DND-41 (cell line): ENCODE measurements at regions not wholly inside any gene's neighbourhood (a gene's known extent, or its start where the extent isn't known, plus 50 kb on each side); places are given as distances from the start of the nearest gene placed in this dataset.

Experiments
- ATAC-seq: fragments of 200-7000 bp; cut with Tn5 transposase; 3 replicates; pipeline ENCODE4 v1.9.1; 2021; ENCODE audit warnings: low read depth; ENCODE audit not compliant: insufficient read depth
- DNase-seq: peaks from one replicate; pipeline ENCODE4 v3.0.0-alpha.2; 2020
- H2AFZ ChIP-seq: 2 replicates; pipeline ENCODE4 v1.6.0; 2012; ENCODE audit warnings: low read depth, low read length
- H3K27ac ChIP-seq: 2 replicates; pipeline ENCODE4 v1.5.1; 2012; ENCODE audit warnings: low read length, inconsistent platforms
- H3K27me3 ChIP-seq: fragments of 200-600 bp; sonication (generic); 2 replicates; pipeline ENCODE4 v1.6.0; 2012; ENCODE audit warnings: low read length, mild to moderate bottlenecking, inconsistent platforms; ENCODE audit not compliant: insufficient read depth, poor library complexity
- H3K36me3 ChIP-seq: 2 replicates; pipeline ENCODE4 v1.5.1; 2012; ENCODE audit warnings: low read length, inconsistent platforms; ENCODE audit not compliant: insufficient read depth
- H3K4me1 ChIP-seq: 2 replicates; pipeline ENCODE4 v1.5.1; 2012; ENCODE audit warnings: mild to moderate bottlenecking, low read length; ENCODE audit not compliant: insufficient read depth
- H3K4me2 ChIP-seq: 2 replicates; pipeline ENCODE4 v1.6.0; 2012; ENCODE audit warnings: mild to moderate bottlenecking, moderate library complexity, low read length, inconsistent platforms; ENCODE audit not compliant: insufficient read depth
- H3K4me3 ChIP-seq, 2 experiments: fragments of 200-600 bp in 1 of 2; shearing (Covaris generic) in 1 of 2; 2 replicates each; pipeline ENCODE4 v1.5.1; 2012 to 2016; ENCODE audit warnings: inconsistent platforms in 2 of 2, low read length in 2 of 2, mild to moderate bottlenecking in 2 of 2, low read depth in 1 of 2, moderate library complexity in 1 of 2
- H3K79me2 ChIP-seq: 2 replicates; pipeline ENCODE4 v1.6.0; 2012; ENCODE audit warnings: low read length, inconsistent platforms; ENCODE audit not compliant: insufficient read depth
- H3K9ac ChIP-seq: 2 replicates; pipeline ENCODE4 v1.6.0; 2012; ENCODE audit warnings: low read depth, mild to moderate bottlenecking, inconsistent platforms, low read length, moderate library complexity
- H3K9me3 ChIP-seq: 2 replicates; pipeline ENCODE4 v1.5.1; 2012; ENCODE audit warnings: low read length, moderate library complexity, mild to moderate bottlenecking, inconsistent platforms; ENCODE audit not compliant: insufficient read depth, severe bottlenecking
- H4K20me1 ChIP-seq: 2 replicates; pipeline ENCODE4 v1.6.0; 2012; ENCODE audit warnings: low read length; ENCODE audit not compliant: insufficient read depth
- CTCF ChIP-seq: IDR thresholded peaks from 2 replicates; pipeline ENCODE4 v1.5.1; 2012; ENCODE audit warnings: borderline replicate concordance, low read length, moderate library complexity, mild to moderate bottlenecking; ENCODE audit not compliant: poor library complexity, severe bottlenecking; ENCODE audit errors: extremely low read depth
- EZH2 ChIP-seq: IDR thresholded peaks from 3 replicates; pipeline ENCODE4 v1.6.1; 2012; ENCODE audit warnings: borderline replicate concordance, low read depth, mild to moderate bottlenecking, moderate library complexity, low read length, inconsistent platforms; ENCODE audit not compliant: severe bottlenecking

GRCh38 chr4:13900780-13901179 lies 273.3 kb upstream of the BOD1L1 start:
- DNase-seq (no peak), ATAC-seq (no peak)
- no peak overlapping the region for H3K27ac ChIP-seq
- no peaks in the 10 kb centered on the region for H3K9me3 ChIP-seq
- H3K36me3 ChIP-seq = no peaks in the 10 kb centered on the region
- no peaks in the 10 kb centered on the region for H3K79me2 ChIP-seq
- TF ChIP-seq EZH2 (no peak), CTCF (no peak)
- H2AFZ ChIP-seq = no peak overlapping the region
- H4K20me1 ChIP-seq = no peaks in the 10 kb centered on the region
- no peak overlapping the region for H3K4me2 ChIP-seq
- H3K9ac ChIP-seq = no peak overlapping the region
- no peak overlapping the region for H3K4me3 ChIP-seq
- H3K27me3 ChIP-seq = no peaks in the 10 kb centered on the region
- no peaks in the 10 kb centered on the region for H3K4me1 ChIP-seq

GRCh38 chr4:13902146-13902545 lies 274.6 kb upstream of the BOD1L1 start:
- Histone ChIP-seq H3K4me3 (no peak overlapping the region), H3K4me2 (no peak overlapping the region), H3K4me1 (no peaks in the 10 kb centered on the region), H3K36me3 (no peaks in the 10 kb centered on the region), H3K9ac (no peak overlapping the region), H3K27me3 (no peaks in the 10 kb centered on the region), H3K79me2 (no peaks in the 10 kb centered on the region), H4K20me1 (no peaks in the 10 kb centered on the region), H3K27ac (no peak overlapping the region), H2AFZ (no peak overlapping the region), H3K9me3 (no peaks in the 10 kb centered on the region)
- DNase-seq (no peak), ATAC-seq (no peak)
- TF ChIP-seq EZH2 (no peak), CTCF (no peak)

- no peaks in the 10 kb centered on the region for H3K4me1 ChIP-seq
- H3K79me2 ChIP-seq = no peaks in the 10 kb centered on the region
- no peak overlapping the region for H2AFZ ChIP-seq
- DNase-seq = no peak
- H3K4me3 ChIP-seq = no peak overlapping the region
- no peak overlapping the region for H3K4me2 ChIP-seq
- no peaks in the 10 kb centered on the region for H3K9me3 ChIP-seq
- no peak overlapping the region for H3K9ac ChIP-seq
- H4K20me1 ChIP-seq = no peaks in the 10 kb centered on the region
- ATAC-seq = no peak
- TF ChIP-seq CTCF (no peak), EZH2 (no peak)
- no peaks in the 10 kb centered on the region for H3K27me3 ChIP-seq
- no peaks in the 10 kb centered on the region for H3K36me3 ChIP-seq
- no peak overlapping the region for H3K27ac ChIP-seq
Observed at GRCh38 chr4:13903061-13903460, 275.5 kb upstream of the BOD1L1 start.

- ATAC-seq = no peak
- Histone ChIP-seq H3K4me3 (no peak overlapping the region), H3K27me3 (no peaks in the 10 kb centered on the region), H3K4me1 (no peaks in the 10 kb centered on the region), H3K79me2 (no peaks in the 10 kb centered on the region), H3K36me3 (no peaks in the 10 kb centered on the region), H4K20me1 (no peaks in the 10 kb centered on the region), H3K4me2 (no peak overlapping the region), H3K9ac (no peak overlapping the region), H3K9me3 (no peaks in the 10 kb centered on the region), H3K27ac (no peak overlapping the region), H2AFZ (no peak overlapping the region)
- no peak for TF ChIP-seq EZH2
- TF ChIP-seq CTCF = no peak
- DNase-seq = no peak
Observed at GRCh38 chr4:13903901-13904300, 276.4 kb upstream of the BOD1L1 start.
